Mucosa of descending colon (tissue), 3 donors: ENCODE measurements at regions not wholly inside any gene's neighbourhood (a gene's known extent, or its start where the extent isn't known, plus 50 kb on each side); places are given as distances from the start of the nearest gene placed in this dataset.
"Not testable (repeated sequence)": the region's sequence is repeated elsewhere in the genome, so short reads cannot be mapped to it uniquely, and the experiment has no call there.

Experiments used
- ATAC-seq: fragments of 200-7000 bp; cut with Tn5 transposase; one replicate; pipeline ENCODE4 v1.9.1; 2020; ENCODE audit warnings: mild to moderate bottlenecking, moderate library complexity
- DNase-seq, 3 donors: peaks; one replicate each; pipeline ENCODE4 v3.0.0-alpha.2; 2020
- H3K36me3 ChIP-seq: fragments of 200-600 bp; one replicate; pipeline ENCODE4 v1.8.0; 2021; ENCODE audit warnings: low read depth, mild to moderate bottlenecking
- H3K4me1 ChIP-seq: fragments of 200-600 bp; one replicate; pipeline ENCODE4 v1.8.0; 2021; ENCODE audit warnings: low read depth, mild to moderate bottlenecking
- H3K4me3 ChIP-seq: fragments of 200-600 bp; one replicate; pipeline ENCODE4 v1.8.0; 2021; ENCODE audit warnings: mild to moderate bottlenecking
- H3K9me3 ChIP-seq: fragments of 200-600 bp; one replicate; pipeline ENCODE4 v1.8.0; 2021; ENCODE audit warnings: mild to moderate bottlenecking
- intact Hi-C, 2 donors: fragments of 100-400 bp; cut with DNase I in 1 of 2; cut with micrococcal nuclease in 1 of 2; formaldehyde crosslinking; loops; one replicate each; pipeline versions ENCODE4 v1.11.0 to v1.11.1; 2022; cut with DNase I, micrococcal nuclease
- TF ChIP-seq, protein P1 (sequence below): fragments of 200-600 bp; IDR thresholded peaks from one replicate; pipeline ENCODE4 v1.8.0; 2022; ENCODE audit warnings: antibody characterized with exemption, mild to moderate bottlenecking
- donor health status: DM: no; HTN: no; CAD: no; lungs with moderate emphysema.
- donor health status: DM: no; HTN: no; CAD: no.
- donor health status: DM: no; HTN: yes; CAD: no.

DNA sequence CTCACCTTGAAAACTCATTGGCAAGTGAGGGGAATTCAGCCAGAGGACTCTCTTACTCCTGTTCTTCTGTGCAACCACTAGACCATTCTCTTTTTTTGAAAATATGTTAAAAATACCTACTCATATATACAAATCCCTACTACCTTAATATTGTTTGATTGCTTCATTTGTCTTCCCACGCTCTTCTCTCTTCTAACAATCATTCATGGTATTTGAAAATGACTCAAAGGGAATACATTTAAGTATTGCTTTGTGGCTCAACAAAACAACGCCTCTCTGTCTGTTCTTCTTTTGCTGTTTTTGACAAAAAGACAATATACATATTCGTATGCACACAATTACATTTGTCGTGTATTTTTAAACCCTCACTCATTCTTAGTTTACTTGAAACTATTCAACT is 589.4 kb downstream of the ANKRD50 start:
- Histone ChIP-seq H3K4me1 (no peaks in the 10 kb centered on the region), H3K36me3 (no peaks in the 10 kb centered on the region), H3K4me3 (no peak overlapping the region), H3K9me3 (no peaks in the 10 kb centered on the region)
- intact Hi-C loops, result no loop called here
- TF ChIP-seq, protein P1, sequence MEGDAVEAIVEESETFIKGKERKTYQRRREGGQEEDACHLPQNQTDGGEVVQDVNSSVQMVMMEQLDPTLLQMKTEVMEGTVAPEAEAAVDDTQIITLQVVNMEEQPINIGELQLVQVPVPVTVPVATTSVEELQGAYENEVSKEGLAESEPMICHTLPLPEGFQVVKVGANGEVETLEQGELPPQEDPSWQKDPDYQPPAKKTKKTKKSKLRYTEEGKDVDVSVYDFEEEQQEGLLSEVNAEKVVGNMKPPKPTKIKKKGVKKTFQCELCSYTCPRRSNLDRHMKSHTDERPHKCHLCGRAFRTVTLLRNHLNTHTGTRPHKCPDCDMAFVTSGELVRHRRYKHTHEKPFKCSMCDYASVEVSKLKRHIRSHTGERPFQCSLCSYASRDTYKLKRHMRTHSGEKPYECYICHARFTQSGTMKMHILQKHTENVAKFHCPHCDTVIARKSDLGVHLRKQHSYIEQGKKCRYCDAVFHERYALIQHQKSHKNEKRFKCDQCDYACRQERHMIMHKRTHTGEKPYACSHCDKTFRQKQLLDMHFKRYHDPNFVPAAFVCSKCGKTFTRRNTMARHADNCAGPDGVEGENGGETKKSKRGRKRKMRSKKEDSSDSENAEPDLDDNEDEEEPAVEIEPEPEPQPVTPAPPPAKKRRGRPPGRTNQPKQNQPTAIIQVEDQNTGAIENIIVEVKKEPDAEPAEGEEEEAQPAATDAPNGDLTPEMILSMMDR, result no peak
- ATAC-seq (no peak), DNase-seq (no peak)

DNA sequence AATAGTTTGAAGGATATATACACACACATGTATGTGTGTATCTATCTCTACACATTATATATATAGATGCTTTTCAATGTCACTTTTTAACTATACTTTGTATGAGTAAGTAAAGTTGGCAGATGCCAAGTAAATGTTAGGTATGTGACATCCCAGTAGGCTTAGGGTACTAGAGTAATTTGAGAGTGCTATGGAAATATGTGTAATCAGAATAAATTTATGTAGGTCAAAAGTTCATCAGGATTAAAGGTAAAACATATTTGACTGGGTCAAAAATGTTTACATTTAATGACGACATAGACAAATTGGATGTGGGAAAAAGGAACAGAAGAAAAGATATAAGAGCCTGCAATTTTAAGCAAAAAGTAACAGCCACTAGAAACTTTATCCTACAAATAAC is 588.8 kb downstream of the ANKRD50 start:
- H3K9me3 ChIP-seq, result no peaks in the 10 kb centered on the region
- H3K36me3 ChIP-seq, result no peaks in the 10 kb centered on the region
- H3K4me3 ChIP-seq, result no peak overlapping the region
- no peaks in the 10 kb centered on the region for H3K4me1 ChIP-seq
- intact Hi-C loops, result no loop called here
- ATAC-seq (no peak), DNase-seq (no peak)
- TF ChIP-seq, protein P1, result no peak

DNA sequence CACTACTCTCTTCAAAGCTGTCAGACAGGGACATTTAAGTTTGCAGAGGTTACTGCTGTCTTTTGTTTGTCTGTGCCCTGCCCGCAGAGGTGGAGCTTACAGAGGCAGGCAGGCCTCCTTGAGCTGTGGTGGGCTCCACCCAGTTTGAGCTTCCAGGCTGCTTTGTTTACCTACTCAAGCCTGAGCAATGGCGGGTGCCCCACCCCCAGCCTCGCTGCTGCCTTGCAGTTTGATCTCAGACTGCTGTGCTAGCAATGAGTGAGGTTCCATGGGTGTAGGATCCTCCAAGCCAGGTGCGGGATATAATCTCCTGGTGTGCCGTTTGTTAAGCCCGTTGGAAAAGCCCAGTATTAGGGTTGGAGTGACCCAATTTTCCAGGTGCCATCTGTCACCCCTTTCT is 581.2 kb downstream of the ANKRD50 start:
- H3K4me1 ChIP-seq, H3K4me3 ChIP-seq, H3K36me3 ChIP-seq, ATAC-seq, intact Hi-C loops, DNase-seq: not testable (repeated sequence)
- H3K9me3 ChIP-seq, result peaks cover 11% of the 10 kb centered on the region

DNA sequence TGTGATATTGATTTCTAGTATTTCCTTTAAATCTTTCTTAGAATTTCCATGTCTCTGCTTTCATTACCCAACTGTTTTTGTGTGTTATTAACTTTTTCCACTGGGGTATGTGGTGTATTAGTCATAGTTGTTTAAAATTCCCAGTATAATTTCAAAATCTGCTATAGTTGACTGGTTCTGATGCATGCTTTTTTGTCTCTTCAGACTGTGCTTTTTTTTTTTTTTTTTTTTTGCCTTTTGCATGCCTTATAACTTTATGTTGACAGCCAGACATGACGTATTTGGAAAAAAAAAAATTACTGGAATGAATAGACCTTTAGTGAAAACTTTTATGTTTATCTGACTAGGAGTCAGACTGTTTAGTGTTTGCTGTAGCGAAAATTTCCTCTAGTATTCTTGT is 580.4 kb downstream of the ANKRD50 start:
- Histone ChIP-seq H3K4me3 (no peak overlapping the region), H3K9me3 (peaks cover 11% of the 10 kb centered on the region), H3K4me1 (no peaks in the 10 kb centered on the region), H3K36me3 (no peaks in the 10 kb centered on the region)
- intact Hi-C loops, result no loop called here
- DNase-seq (no peak), ATAC-seq (no peak)
- TF ChIP-seq, protein P1, result no peak

DNA sequence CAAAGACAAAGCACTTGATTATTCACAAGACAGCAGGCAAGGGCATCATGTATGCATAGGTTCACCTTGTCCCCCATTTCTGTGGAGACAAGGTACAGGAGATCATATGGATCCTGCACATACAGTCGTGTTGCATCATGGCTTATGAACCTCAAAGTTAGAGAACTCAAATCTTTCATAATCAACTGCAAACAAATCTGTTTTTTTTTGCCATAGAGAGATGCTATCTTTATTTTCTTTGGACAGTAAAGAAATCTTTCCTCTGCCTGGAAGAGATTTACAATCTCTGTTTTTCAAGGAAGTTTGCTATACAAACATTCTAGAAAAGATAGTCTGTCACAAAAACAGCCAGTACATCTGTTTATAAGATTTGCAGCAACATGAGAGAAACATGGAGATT is 578.8 kb downstream of the ANKRD50 start:
- Histone ChIP-seq H3K36me3 (no peaks in the 10 kb centered on the region), H3K9me3 (peaks cover 11% of the 10 kb centered on the region), H3K4me3 (no peak overlapping the region), H3K4me1 (no peaks in the 10 kb centered on the region)
- intact Hi-C loops, result no loop called here
- DNase-seq, result no peak
- TF ChIP-seq, protein P1, result no peak
- no peak for ATAC-seq

DNA sequence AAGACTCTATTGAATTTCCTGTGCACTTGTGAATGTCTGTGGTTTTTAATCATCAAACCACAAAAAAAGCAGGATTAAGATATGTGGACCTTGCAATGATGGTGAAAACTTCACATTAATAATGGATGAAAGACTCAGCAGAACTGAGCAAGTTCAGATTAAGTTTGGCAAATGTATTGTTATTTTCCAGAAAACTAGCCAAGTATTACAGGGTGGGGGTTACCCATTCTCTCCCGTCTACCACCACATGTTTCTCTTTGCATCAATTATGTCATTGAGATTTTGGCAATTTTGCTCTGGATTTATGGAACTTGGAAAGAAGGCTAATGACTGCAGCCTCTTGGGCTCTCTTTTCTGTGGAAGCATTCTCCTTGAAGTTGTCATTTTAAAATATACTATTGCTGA is 577.1 kb downstream of the ANKRD50 start:
- TF ChIP-seq, protein P1, result no peak
- DNase-seq, result no peak
- ATAC-seq, result no peak

More for the DNA sequence above, 577.1 kb downstream of the ANKRD50 start:
- no peak overlapping the region for H3K4me3 ChIP-seq
- intact Hi-C loops, result no loop called here
- H3K4me1 ChIP-seq, result no peaks in the 10 kb centered on the region
- H3K9me3 ChIP-seq, result peaks cover 11% of the 10 kb centered on the region
- H3K36me3 ChIP-seq, result no peaks in the 10 kb centered on the region
